Left kidney (tissue), 1 donor: ENCODE measurements at regions not wholly inside any gene's neighbourhood (a gene's known extent, or its start where the extent isn't known, plus 50 kb on each side); places are given as distances from the start of the nearest gene placed in this dataset.
"Not testable (repeated sequence)": the region's sequence is repeated elsewhere in the genome, so short reads cannot be mapped to it uniquely, and the experiment has no call there.

ENCODE experiments used
- DNase-seq: peaks from one replicate; pipeline ENCODE4 v3.0.0-alpha.2; 2013

GRCh38 chr9:1554081-1555035, 460.8 kb upstream of the SMARCA2 start:
- DNase-seq: no peak

- not testable (repeated sequence) for DNase-seq
Measured at GRCh38 chr9:1558666-1559065, 456.5 kb upstream of the SMARCA2 start.

GRCh38 chr9:1575939-1576338, 439.2 kb upstream of the SMARCA2 start:
- DNase-seq: no peak

- DNase-seq: no peak
Measured at GRCh38 chr9:1580215-1580614, 434.9 kb upstream of the SMARCA2 start.

GRCh38 chr9:1581926-1582325, 433.2 kb upstream of the SMARCA2 start:
- no peak for DNase-seq

GRCh38 chr9:1591310-1591709, 423.8 kb upstream of the SMARCA2 start:
- DNase-seq: no peak

- DNase-seq: no peak
Measured at GRCh38 chr9:1598270-1598669, 416.9 kb upstream of the SMARCA2 start.

GRCh38 chr9:1599961-1600360, 415.2 kb upstream of the SMARCA2 start:
- no peak for DNase-seq

- DNase-seq: peak; percentile 22
Measured at GRCh38 chr9:1604942-1605560, 410.1 kb upstream of the SMARCA2 start.

GRCh38 chr9:1606253-1606652, 408.9 kb upstream of the SMARCA2 start:
- peak; percentile 7 for DNase-seq

- DNase-seq: no peak
Measured at GRCh38 chr9:1612886-1613285, 402.3 kb upstream of the SMARCA2 start.

GRCh38 chr9:1617419-1617818, 397.7 kb upstream of the SMARCA2 start:
- no peak for DNase-seq

GRCh38 chr9:1619915-1620710, 395.0 kb upstream of the SMARCA2 start:
- peak; percentile 13 for DNase-seq

- DNase-seq: no peak
Measured at GRCh38 chr9:1637401-1637800, 377.7 kb upstream of the SMARCA2 start.

GRCh38 chr9:1639166-1639565, 376.0 kb upstream of the SMARCA2 start:
- DNase-seq: no peak

- DNase-seq: no peak
Measured at GRCh38 chr9:1647776-1648175, 367.4 kb upstream of the SMARCA2 start.

GRCh38 chr9:1653282-1653681, 361.9 kb upstream of the SMARCA2 start:
- no peak for DNase-seq

- no peak for DNase-seq
Measured at GRCh38 chr9:1658661-1659362, 356.3 kb upstream of the SMARCA2 start.

GRCh38 chr9:1659363-1659690, 355.8 kb upstream of the SMARCA2 start:
- DNase-seq: no peak

- DNase-seq: no peak
Measured at GRCh38 chr9:1668441-1668840, 346.7 kb upstream of the SMARCA2 start.

- no peak for DNase-seq
Measured at GRCh38 chr9:1673300-1673699, 341.8 kb upstream of the SMARCA2 start.

GRCh38 chr9:1676771-1677170, 338.4 kb upstream of the SMARCA2 start:
- no peak for DNase-seq
